GM12878 (cell line): ENCODE measurements at regions not wholly inside any gene's neighbourhood (a gene's known extent, or its start where the extent isn't known, plus 50 kb on each side); places are given as distances from the start of the nearest gene placed in this dataset.

Experiments
- ATAC-seq: fragments of 200-7000 bp; cut with Tn5 transposase; 3 replicates; pipeline ENCODE4 v1.9.1; 2020; ENCODE audit warnings: mild to moderate bottlenecking, moderate library complexity
- BruUV-seq: library from RNA; stranded (reverse); fragments of 400-500 nt; replicated peaks from 2 replicates; lab custom pipeline; 2021; lab: Mats Ljungman, UMichigan
- CTCF ChIA-PET: fragments of 300-600 bp; sonication (Branson Sonifier 250); formaldehyde crosslinking; extraction: SDS; loops from one replicate; lab custom pipeline; 2021; ENCODE audit warnings: inconsistent platforms; lab: Yijun Ruan, JAX
- POLR2A ChIA-PET: fragments of 350-600 bp; formaldehyde crosslinking; extraction: SDS; loops from one replicate; lab custom pipeline; 2021; ENCODE audit warnings: inconsistent platforms; lab: Charles Lee
- RAD21 ChIA-PET: fragments of 300-600 bp; sonication (Branson Sonifier 250); formaldehyde crosslinking; loops from one replicate; lab custom pipeline; 2023; ENCODE audit warnings: antibody characterized with exemption; ENCODE audit not compliant: unreplicated experiment; lab: Charles Lee
- SMC1A ChIA-PET: fragments of 300-600 bp; sonication (Branson Sonifier 250); formaldehyde crosslinking; loops from one replicate; lab custom pipeline; 2023; ENCODE audit not compliant: unreplicated experiment, uncharacterized antibody; lab: Charles Lee
- DNase-seq: peaks from one replicate; pipeline ENCODE4 v3.0.0-alpha.2; 2011; ENCODE audit warnings: low read depth, low spot score
- FAIRE-seq: peaks from 3 replicates; lab custom pipeline; 2011; peaks lifted over from hg19 to GRCh38; lab: Jason Lieb, UNC
- H2AFZ ChIP-seq: 2 replicates; pipeline ENCODE4 v1.6.0; 2011; ENCODE audit warnings: low read depth, low read length, control low read depth; ENCODE audit not compliant: control insufficient read depth
- H3K27ac ChIP-seq: 2 replicates; pipeline ENCODE4 v1.5.1; 2011; ENCODE audit warnings: control low read depth; ENCODE audit not compliant: control insufficient read depth, insufficient read depth
- H3K27me3 ChIP-seq, 2 experiments: replicated peaks in 1 of 2; 2 replicates each; pipeline versions ENCODE4 v1.6.0 to v1.6.1; 2011; ENCODE audit warnings: low read length in 1 of 2; ENCODE audit not compliant: control insufficient read depth in 2 of 2, insufficient read depth in 2 of 2
- H3K36me3 ChIP-seq, 2 experiments: 2 replicates each; pipeline ENCODE4 v1.5.1; 2011; ENCODE audit warnings: low read length in 1 of 2; ENCODE audit not compliant: control insufficient read depth in 2 of 2, insufficient read depth in 2 of 2
- H3K4me1 ChIP-seq: 2 replicates; pipeline ENCODE4 v1.6.1; 2011; ENCODE audit warnings: mild to moderate bottlenecking, low read length, moderate library complexity, mixed read lengths; ENCODE audit not compliant: control insufficient read depth, insufficient read depth
- H3K4me2 ChIP-seq: 2 replicates; pipeline ENCODE4 v1.6.0; 2011; ENCODE audit warnings: control low read depth; ENCODE audit not compliant: control insufficient read depth, insufficient read depth
- H3K4me3 ChIP-seq: fragments of 200-600 bp; sonication (generic); 2 replicates; pipeline ENCODE4 v1.5.1; 2016
- H3K79me2 ChIP-seq: 2 replicates; pipeline ENCODE4 v1.6.0; 2011; ENCODE audit warnings: low read length; ENCODE audit not compliant: control insufficient read depth, insufficient read depth
- H3K9ac ChIP-seq: 2 replicates; pipeline ENCODE4 v1.8.0; 2011; ENCODE audit warnings: low read length, control low read depth, mixed read lengths; ENCODE audit not compliant: control insufficient read depth, insufficient read depth
- H3K9me3 ChIP-seq: replicated peaks from 3 replicates; pipeline ENCODE4 v1.5.1; 2011; ENCODE audit warnings: mild to moderate bottlenecking, low read length; ENCODE audit not compliant: control insufficient read depth, insufficient read depth
- H4K20me1 ChIP-seq: 2 replicates; pipeline ENCODE4 v1.6.0; 2011; ENCODE audit not compliant: control insufficient read depth, insufficient read depth
- CREB1 ChIP-seq: IDR thresholded peaks from 2 replicates; pipeline ENCODE4 v1.6.1; 2012; ENCODE audit warnings: low read depth, mild to moderate bottlenecking, inconsistent platforms
- ELK1 ChIP-seq: IDR thresholded peaks from 2 replicates; pipeline ENCODE4 v1.6.1; 2012; ENCODE audit warnings: low read depth, low read length, improper control_type of control experiment
- MYB ChIP-seq: fragments of 150-350 bp; IDR thresholded peaks from 2 replicates; pipeline ENCODE4 v1.6.1; 2014; ENCODE audit warnings: mild to moderate bottlenecking, low read depth, low read length, borderline replicate concordance
- POLR2AphosphoS2 ChIP-seq: IDR thresholded peaks from 2 replicates; pipeline ENCODE4 v1.6.1; 2011; ENCODE audit warnings: low read depth, mild to moderate bottlenecking, low read length, improper control_type of control experiment, moderate library complexity
- POU2F2 ChIP-seq: IDR thresholded peaks from 3 replicates; pipeline ENCODE4 v1.6.1; 2011; ENCODE audit warnings: low read depth, mild to moderate bottlenecking, low read length, borderline replicate concordance
- SREBF1 ChIP-seq: IDR thresholded peaks from 2 replicates; pipeline ENCODE4 v1.6.1; 2012; ENCODE audit warnings: mild to moderate bottlenecking, low read length
- SRF ChIP-seq, 2 experiments: IDR thresholded peaks; 2 replicates each; pipeline ENCODE4 v1.6.1; 2011; ENCODE audit warnings: low read depth in 2 of 2, low read length in 2 of 2, mild to moderate bottlenecking in 1 of 2, moderate library complexity in 1 of 2
- WGBS: methylation state at CpG from one replicate; pipeline ENCODE4 v1.1.6; 2016; ENCODE audit warnings: low lambda C conversion rate; ENCODE audit not compliant: insufficient replicate concordance, insufficient coverage; ENCODE audit errors: missing lambda C conversion rate; 5-methylcytosine and 5-hydroxymethylcytosine counted together
- in situ Hi-C: fragments of 300-500 bp; cut with MboI; formaldehyde crosslinking; loops from 9 replicates; pipeline ENCODE4 v1.14.3; 2018; ENCODE audit warnings: mixed read lengths
- intact Hi-C: fragments of 100-400 bp; cut with micrococcal nuclease; formaldehyde crosslinking; loops from one replicate; pipeline ENCODE4 v1.14.2; 2022; ENCODE audit not compliant: unreplicated experiment

GRCh38 chr5:143732402-143732801, 79.6 kb upstream of the HMHB1 start:
- Histone ChIP-seq H3K79me2 (no peaks in the 10 kb centered on the region), H3K4me3 (no peak overlapping the region), H3K4me2 (no peak overlapping the region), H3K27ac (no peak overlapping the region), H2AFZ (no peak overlapping the region), H3K4me1 (no peaks in the 10 kb centered on the region), H3K9me3 (no peaks in the 10 kb centered on the region), H3K9ac (no peak overlapping the region), H4K20me1 (no peaks in the 10 kb centered on the region), H3K27me3 (no peaks in the 10 kb centered on the region), H3K36me3 (no peaks in the 10 kb centered on the region)
- RAD21 ChIA-PET, result no interaction called here
- no TSS peak for BruUV-seq
- SMC1A ChIA-PET, result no interaction called here
- WGBS, result 100% methylated on average over 1 of the region's 1 CpG
- no peak for ATAC-seq
- intact Hi-C loops, result no loop called here
- in situ Hi-C loops, result no loop called here
- FAIRE-seq, result no peak
- CTCF ChIA-PET, result interaction anchor here (1.6 kb wide), 1 partner anchor 93 kb away, joined by 3 read pairs; no protein-coding TSS in a partner anchor
- POLR2A ChIA-PET, result interaction anchor here (0.6 kb wide), 1 partner anchor 28 kb away, joined by 4 read pairs; no protein-coding TSS in a partner anchor
- no peak for TF ChIP-seq MYB
- TF ChIP-seq POU2F2, result no peak
- TF ChIP-seq ELK1, result no peak
- TF ChIP-seq SREBF1, result no peak
- TF ChIP-seq SRF (IDR thresholded peaks at IDR 0.05; ENCODE audit: low read depth in 2 of 2, low read length in 2 of 2), result no peak
- no peak for TF ChIP-seq POLR2AphosphoS2
- TF ChIP-seq CREB1, result no peak
- DNase-seq, result no peak
